ENCODE measurements at regions not wholly inside any gene's neighbourhood (a gene's known extent, or its start where the extent isn't known, plus 50 kb on each side); places are given as distances from the start of the nearest gene placed in this dataset.

DNA sequence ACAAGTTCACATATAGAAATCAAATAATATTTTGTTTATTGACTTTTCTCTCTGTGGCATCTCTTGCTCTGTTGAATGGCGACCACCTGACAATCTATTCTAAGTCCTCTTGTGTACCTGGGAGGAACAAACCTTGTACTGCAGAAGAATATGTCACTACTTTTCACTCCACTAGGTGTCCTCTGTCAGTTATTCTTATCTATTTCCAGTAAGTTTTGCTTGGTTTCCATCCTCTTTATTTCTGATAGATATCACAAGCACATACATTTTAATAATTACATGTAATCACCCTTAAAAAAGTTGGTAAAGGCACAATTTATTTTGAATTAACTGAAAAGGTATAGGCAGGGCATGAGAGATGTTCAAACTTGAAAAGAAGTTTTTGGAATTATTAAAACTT is 238.4 kb downstream of the SNCA start:
- Mint-ChIP-seq H3K27ac (no peak overlapping the region), H3K27me3 (peaks cover 4% of the 10 kb centered on the region), H3K4me3 (no peak overlapping the region), H3K9me3 (ENCODE audit: insufficient read depth) (no peaks in the 10 kb centered on the region), H3K4me1 (no peaks in the 10 kb centered on the region)
- Histone ChIP-seq H3K36me3 (replicated peaks in 1 of 2; ENCODE audit: control extremely low read depth in 1 of 2, control insufficient read depth in 1 of 2, extremely low read depth in 1 of 2, insufficient read depth in 2 of 2, low read length in 1 of 2) (no peaks in the 10 kb centered on the region), H3K4me2 (replicated peaks; ENCODE audit: low read depth, low read length, poor library complexity, severe bottlenecking) (no peak overlapping the region), H3K27ac (ENCODE audit: low read length in 2 of 2) (no peak overlapping the region), H4K20me1 (ENCODE audit: control insufficient read depth, insufficient read depth, low read length, poor library complexity, severe bottlenecking) (no peaks in the 10 kb centered on the region), H3K9ac (ENCODE audit: low read length) (no peak overlapping the region), H3K27me3 (replicated peaks in 1 of 4; ENCODE audit: control extremely low read depth in 1 of 4, control insufficient read depth in 3 of 4, insufficient read depth in 4 of 4, low read length in 3 of 4) (no peaks in the 10 kb centered on the region), H3K4me3 (ENCODE audit: control extremely low read depth in 1 of 5, extremely low read depth in 1 of 5, insufficient read depth in 1 of 5, low read depth in 2 of 5, low read length in 4 of 5) (no peak overlapping the region), H3K9me3 (ENCODE audit: control extremely low read depth in 1 of 3, control insufficient read depth in 2 of 3, insufficient read depth in 1 of 3, low read length in 2 of 3) (no peaks in the 10 kb centered on the region), H3K79me2 (ENCODE audit: control insufficient read depth, insufficient read depth, low read length) (no peaks in the 10 kb centered on the region), H3K4me1 (ENCODE audit: control insufficient read depth in 2 of 2, insufficient read depth in 2 of 2, low read length in 2 of 2) (no peaks in the 10 kb centered on the region), H2AFZ (ENCODE audit: insufficient read depth, low read depth, low read length, poor library complexity, severe bottlenecking) (no peak overlapping the region)
- ATAC-seq (ENCODE audit: low read depth) (no peak), DNase-seq (no peak)
- intact Hi-C loops (cut with micrococcal nuclease), result no loop called here
- WGBS (ENCODE audit: insufficient coverage), result no CpG with 5 or more reads among the region's 1 CpG
- ChIA-PET POLR2A (no interaction called here), CTCF (no interaction called here)
- TF ChIP-seq, protein P1, sequence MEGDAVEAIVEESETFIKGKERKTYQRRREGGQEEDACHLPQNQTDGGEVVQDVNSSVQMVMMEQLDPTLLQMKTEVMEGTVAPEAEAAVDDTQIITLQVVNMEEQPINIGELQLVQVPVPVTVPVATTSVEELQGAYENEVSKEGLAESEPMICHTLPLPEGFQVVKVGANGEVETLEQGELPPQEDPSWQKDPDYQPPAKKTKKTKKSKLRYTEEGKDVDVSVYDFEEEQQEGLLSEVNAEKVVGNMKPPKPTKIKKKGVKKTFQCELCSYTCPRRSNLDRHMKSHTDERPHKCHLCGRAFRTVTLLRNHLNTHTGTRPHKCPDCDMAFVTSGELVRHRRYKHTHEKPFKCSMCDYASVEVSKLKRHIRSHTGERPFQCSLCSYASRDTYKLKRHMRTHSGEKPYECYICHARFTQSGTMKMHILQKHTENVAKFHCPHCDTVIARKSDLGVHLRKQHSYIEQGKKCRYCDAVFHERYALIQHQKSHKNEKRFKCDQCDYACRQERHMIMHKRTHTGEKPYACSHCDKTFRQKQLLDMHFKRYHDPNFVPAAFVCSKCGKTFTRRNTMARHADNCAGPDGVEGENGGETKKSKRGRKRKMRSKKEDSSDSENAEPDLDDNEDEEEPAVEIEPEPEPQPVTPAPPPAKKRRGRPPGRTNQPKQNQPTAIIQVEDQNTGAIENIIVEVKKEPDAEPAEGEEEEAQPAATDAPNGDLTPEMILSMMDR (IDR thresholded peaks at IDR 0.05), result no peak
- TF ChIP-seq EZH2 (IDR thresholded peaks at IDR 0.05; ENCODE audit: borderline replicate concordance, insufficient read depth, low read depth, low read length, poor library complexity, severe bottlenecking), result no peak

DNA sequence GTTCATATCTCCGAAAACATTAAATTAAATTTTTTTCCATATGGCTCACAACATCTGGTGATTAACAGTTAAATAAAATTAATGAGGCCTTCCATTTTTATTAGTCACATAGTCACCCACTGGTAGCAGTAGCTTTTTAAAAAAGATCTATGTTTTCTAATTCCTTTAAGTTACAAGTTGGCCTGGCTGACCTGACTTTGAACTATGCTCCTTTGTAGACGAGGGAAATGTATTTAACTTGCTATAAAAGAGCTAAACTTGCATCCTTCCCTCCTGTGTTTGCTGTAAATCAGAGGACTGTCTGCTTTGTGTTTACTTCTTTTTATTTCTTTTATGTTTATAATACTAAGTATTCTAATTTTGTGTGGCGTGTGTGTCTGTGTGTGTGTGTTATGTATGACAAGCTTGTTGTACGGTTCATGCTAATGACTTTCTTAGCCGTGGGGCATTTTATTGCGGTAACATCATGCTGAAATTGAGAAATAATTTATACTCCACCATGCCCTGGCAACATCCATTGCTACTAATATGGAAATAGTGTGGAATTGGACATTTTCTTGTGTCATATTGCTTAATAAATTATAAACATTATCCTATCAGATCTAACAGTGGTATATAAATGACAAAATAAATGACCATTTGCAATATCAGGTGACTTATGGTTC is 241.7 kb downstream of the SNCA start:
- intact Hi-C loops (cut with micrococcal nuclease), result no loop called here
- Histone ChIP-seq H3K27me3 (replicated peaks in 1 of 4; ENCODE audit: control extremely low read depth in 1 of 4, control insufficient read depth in 3 of 4, insufficient read depth in 4 of 4, low read length in 3 of 4) (no peaks in the 10 kb centered on the region), H3K9me3 (ENCODE audit: control extremely low read depth in 1 of 3, control insufficient read depth in 2 of 3, insufficient read depth in 1 of 3, low read length in 2 of 3) (no peaks in the 10 kb centered on the region), H3K4me3 (ENCODE audit: control extremely low read depth in 1 of 5, extremely low read depth in 1 of 5, insufficient read depth in 1 of 5, low read depth in 2 of 5, low read length in 4 of 5) (no peak overlapping the region), H3K36me3 (replicated peaks in 1 of 2; ENCODE audit: control extremely low read depth in 1 of 2, control insufficient read depth in 1 of 2, extremely low read depth in 1 of 2, insufficient read depth in 2 of 2, low read length in 1 of 2) (no peaks in the 10 kb centered on the region), H3K4me1 (ENCODE audit: control insufficient read depth in 2 of 2, insufficient read depth in 2 of 2, low read length in 2 of 2) (no peaks in the 10 kb centered on the region), H3K4me2 (replicated peaks; ENCODE audit: low read depth, low read length, poor library complexity, severe bottlenecking) (no peak overlapping the region), H3K9ac (ENCODE audit: low read length) (no peak overlapping the region), H3K27ac (ENCODE audit: low read length in 2 of 2) (no peak overlapping the region), H4K20me1 (ENCODE audit: control insufficient read depth, insufficient read depth, low read length, poor library complexity, severe bottlenecking) (no peaks in the 10 kb centered on the region), H2AFZ (ENCODE audit: insufficient read depth, low read depth, low read length, poor library complexity, severe bottlenecking) (no peak overlapping the region), H3K79me2 (ENCODE audit: control insufficient read depth, insufficient read depth, low read length) (no peaks in the 10 kb centered on the region)
- no CpG with 5 or more reads among the region's 6 CpGs for WGBS (ENCODE audit: insufficient coverage)
- H3K27ac Mint-ChIP-seq, result no peak overlapping the region
- H3K4me3 Mint-ChIP-seq, result no peak overlapping the region
- DNase-seq (no peak), ATAC-seq (ENCODE audit: low read depth) (no peak)
- POLR2A ChIA-PET, result no interaction called here
- H3K4me1 Mint-ChIP-seq, result no peaks in the 10 kb centered on the region
- TF ChIP-seq EZH2 (IDR thresholded peaks at IDR 0.05; ENCODE audit: borderline replicate concordance, insufficient read depth, low read depth, low read length, poor library complexity, severe bottlenecking), result no peak
- TF ChIP-seq, protein P1 (IDR thresholded peaks at IDR 0.05), result no peak
- H3K9me3 Mint-ChIP-seq (ENCODE audit: insufficient read depth), result no peaks in the 10 kb centered on the region
- no peaks in the 10 kb centered on the region for H3K27me3 Mint-ChIP-seq
- CTCF ChIA-PET, result no interaction called here
